ENCODE measurements at regions not wholly inside any gene's neighbourhood (a gene's known extent, or its start where the extent isn't known, plus 50 kb on each side); places are given as distances from the start of the nearest gene placed in this dataset.

GRCh38 chr4:27407616-27408015 lies 547.0 kb downstream of the STIM2 start:
- no peak for TF ChIP-seq CTCF (IDR thresholded peaks at IDR 0.05)
- TF ChIP-seq POLR2AphosphoS5 (IDR thresholded peaks at IDR 0.05), result no peak
- TF ChIP-seq EP300 (IDR thresholded peaks at IDR 0.05), result no peak
- TF ChIP-seq POLR2A (IDR thresholded peaks at IDR 0.05; ENCODE audit: low read depth), result no peak

All from esophagus muscularis mucosa (tissue), 4 donors.